Activated T-helper 1 cell treated with Interleukin-2 at 50 U/mL for 16 hours (primary cell): ENCODE measurements at regions not wholly inside any gene's neighbourhood (a gene's known extent, or its start where the extent isn't known, plus 50 kb on each side); places are given as distances from the start of the nearest gene placed in this dataset.

ENCODE experiments used
- DNase-seq: peaks from one replicate; pipeline ENCODE4 v3.0.0-alpha.2; 2020; ENCODE audit warnings: low read depth

- DNase-seq, result no peak
Measured at GRCh38 chr1:5495596-5496410, 496.4 kb downstream of the NPHP4 start.

GRCh38 chr1:5494518-5494917 is 497.7 kb downstream of the NPHP4 start:
- no peak for DNase-seq

DNA sequence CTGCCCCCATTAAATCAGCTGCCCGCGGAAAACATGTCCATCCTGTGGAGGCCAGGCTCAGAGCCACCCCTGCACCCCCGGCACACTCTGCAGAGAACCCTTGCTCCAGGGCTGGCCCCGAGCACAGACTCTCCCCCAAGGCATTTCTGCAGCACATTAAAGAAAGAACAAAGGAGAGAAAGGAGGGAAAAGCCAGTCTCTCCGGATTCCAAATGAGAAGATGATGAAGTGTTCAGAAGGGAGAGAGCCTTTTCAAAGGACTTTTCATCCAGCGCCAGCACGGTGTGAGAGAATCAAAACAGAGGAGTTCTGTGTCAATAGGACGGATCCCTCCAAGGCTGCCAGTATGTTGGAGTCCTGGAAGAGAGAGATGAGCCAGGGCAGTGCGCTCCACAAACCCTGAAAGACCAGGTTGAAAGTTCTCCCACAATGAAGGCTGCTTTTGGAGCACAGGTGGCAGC is 498.3 kb downstream of the NPHP4 start:
- no peak for DNase-seq

DNA sequence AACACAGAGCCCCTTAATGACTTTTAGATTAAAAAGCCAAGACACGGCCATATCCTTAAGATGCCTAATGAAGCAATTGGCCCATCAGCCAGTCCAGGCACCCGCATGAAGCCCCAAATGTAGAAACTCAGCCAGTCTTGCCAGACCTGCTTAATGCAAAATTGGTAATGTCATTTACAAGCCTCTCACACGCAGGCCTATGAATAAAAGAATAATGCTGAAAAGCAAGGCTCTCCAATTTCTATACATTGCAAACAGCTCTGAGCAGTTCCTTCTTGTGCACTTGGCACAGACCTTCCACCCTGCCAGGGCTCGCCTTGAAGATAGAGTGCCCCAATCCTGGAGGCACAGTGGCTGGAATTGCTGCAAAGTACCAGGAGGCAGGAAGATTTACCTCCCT is 498.9 kb downstream of the NPHP4 start:
- no peak for DNase-seq

- DNase-seq, result no peak
Measured at GRCh38 chr1:5492846-5493245, 499.4 kb downstream of the NPHP4 start.

DNA sequence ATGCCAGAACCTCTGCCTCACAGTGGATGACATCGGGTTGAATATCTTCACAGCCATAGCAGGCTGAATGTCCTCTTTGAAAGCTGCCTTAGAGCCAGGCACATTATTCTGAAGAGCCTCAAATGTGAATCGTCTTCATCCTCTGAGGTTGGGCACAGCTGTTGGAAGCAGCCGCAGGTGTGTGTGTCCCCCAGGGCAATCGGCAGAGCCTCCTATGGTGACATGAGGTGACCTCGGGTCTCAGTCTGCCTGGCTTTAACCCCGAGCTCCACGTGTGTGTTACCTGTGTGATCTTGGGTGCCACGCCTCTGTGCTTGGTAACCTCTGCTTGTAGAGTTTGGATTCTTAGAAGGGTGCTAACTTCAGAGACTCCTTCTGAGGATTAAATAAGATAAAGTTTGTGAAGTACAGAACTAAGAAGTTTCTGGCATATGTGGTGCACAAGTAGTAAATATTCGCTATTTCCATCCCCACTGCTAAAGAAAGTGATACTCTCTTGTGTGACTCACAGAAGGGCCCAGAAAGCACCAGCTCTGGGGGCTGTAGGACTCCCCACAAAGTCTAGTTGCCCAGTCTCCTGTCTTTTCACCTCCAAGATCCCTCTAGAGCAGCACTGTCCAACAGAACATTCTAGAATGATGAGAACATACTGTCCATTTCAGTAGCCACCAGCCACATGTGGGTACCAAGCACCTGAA is 500.9 kb downstream of the NPHP4 start:
- no peak for DNase-seq

DNA sequence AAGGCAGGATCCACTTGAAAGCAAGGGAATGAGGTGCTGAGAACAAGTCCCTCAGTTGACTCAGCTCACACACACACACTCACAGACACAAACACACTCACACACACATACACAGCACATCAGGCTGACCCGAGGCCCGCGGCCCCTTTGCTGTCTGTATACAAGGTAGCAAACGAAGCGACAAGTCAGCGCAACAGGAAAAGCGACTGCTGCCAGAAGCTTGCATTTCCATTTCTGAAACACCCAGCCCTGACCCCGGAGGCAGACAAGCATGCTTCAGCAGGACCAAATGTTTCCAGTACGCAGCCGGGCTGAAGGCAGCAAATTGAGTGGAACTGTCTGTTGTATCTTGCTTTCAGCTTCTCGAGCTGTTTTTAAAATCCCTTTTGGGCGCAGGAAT is 501.6 kb downstream of the NPHP4 start:
- no peak for DNase-seq

- DNase-seq, result no peak
Measured at GRCh38 chr1:5488448-5488847, 503.8 kb downstream of the NPHP4 start.

DNA sequence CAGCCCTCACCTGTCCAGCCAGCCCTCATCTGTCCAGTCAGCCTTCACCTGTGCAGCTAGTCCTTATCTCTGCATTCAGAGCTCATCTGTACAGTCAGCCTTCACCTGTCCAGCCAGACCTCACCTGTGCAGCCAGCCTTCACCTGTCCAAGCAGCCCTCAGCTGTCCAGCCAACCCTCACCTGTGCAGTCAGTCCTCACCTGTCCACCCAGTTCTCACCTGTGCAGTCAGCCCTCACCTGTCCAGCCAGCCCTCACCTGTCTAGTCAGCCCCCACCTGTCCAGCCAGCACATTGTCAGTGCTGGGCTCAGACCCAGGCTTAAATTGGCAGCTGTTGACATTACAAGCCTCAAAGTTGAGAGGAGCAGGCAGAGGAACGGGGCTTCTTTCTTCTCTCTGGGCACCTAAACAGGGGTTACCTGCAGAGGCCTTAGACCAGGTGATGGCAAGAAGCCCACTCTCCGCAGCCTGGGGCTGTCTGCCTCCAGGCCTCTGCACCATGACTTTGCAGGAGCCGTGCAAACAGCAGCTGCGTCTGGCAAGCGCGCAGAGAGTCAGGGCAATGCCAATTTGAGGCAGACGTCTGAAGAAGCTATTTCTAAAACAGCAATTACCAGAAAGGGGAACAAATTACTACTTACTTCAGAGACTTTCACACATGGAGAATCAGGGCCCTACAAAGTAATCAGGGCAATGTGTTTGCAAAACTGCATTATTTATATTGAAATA is 506.1 kb downstream of the NPHP4 start:
- DNase-seq, result no peak

DNA sequence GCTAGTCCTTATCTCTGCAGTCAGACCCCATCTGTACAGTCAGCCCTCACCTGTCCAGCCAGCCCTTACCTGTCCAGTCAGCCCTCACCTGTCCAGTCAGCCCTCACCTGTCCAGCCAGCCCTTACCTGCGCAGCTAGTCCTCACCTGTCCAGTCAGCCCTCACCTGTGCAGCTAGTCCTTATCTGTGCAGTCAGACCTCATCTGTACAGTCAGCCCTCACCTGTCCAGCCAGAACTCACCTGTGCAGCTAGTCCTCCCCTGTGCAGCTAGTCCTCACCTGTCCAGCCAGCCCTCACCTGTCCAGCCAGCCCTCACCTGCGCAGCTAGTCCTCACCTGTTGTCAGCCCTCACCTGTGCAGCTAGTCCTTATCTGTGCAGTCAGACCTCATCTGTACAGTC is 506.8 kb downstream of the NPHP4 start:
- no peak for DNase-seq

DNA sequence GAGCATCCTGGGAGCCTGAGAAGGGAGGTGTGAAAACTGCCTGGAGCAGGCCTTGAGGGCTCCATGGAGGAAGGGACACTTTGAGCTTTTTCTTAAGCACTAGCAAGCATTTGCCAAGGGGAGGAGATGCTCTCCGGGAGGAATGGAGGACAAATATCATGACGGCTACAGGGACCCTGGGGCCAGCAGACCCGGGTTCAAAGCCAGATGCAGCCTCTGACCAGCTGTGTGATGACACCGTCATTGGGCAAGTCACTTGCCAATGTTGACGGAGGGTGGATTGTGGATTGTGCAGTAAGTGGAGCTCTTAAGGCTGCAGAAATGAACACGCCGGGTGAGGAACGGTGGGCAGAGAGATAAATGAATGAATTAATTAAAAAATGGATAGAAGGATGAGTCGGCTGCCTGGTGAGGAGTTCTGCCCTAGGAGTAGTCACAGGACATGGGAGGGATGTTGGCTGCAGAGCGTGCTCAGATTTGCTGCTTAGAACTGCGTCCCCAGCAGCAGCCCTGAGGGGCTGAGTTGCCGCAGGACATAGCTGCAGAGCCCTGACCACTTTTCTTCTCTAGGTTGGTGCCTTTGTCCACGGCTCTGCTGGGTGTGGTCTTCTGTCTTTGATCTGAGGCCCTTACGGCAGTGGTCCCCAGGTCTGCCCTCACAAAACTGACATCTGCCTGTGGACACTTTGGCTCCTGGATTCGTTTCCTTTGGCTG is 507.6 kb downstream of the NPHP4 start:
- no peak for DNase-seq

DNA sequence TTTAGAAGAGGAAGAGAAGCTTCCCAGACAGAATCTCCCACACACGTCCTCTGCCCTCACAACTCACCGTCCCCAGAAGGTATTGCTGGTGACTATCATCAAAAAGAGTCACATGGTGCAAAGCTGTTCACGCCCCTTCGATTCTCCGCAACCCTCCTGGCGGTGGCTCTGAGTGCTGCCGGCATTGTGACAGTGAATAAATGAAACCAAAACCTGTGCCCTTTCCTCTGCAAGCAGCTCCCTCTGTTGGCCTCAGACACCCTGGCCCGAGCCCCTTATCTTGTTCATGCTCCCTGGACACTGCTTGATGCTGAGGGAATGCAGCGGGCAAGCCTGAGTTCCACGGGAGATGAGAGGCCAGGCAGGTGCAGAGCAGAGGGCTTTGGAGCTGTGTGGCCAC is 510.3 kb downstream of the NPHP4 start:
- DNase-seq, result peak; percentile 33

- no peak for DNase-seq
Measured at GRCh38 chr1:5480906-5481305, 511.3 kb downstream of the NPHP4 start.

- DNase-seq, result no peak
Measured at GRCh38 chr1:5479876-5480646, 512.2 kb downstream of the NPHP4 start.

- DNase-seq, result no peak
Measured at GRCh38 chr1:5478961-5479360, 513.3 kb downstream of the NPHP4 start.

GRCh38 chr1:5478156-5478695 is 514.0 kb downstream of the NPHP4 start:
- no peak for DNase-seq

DNA sequence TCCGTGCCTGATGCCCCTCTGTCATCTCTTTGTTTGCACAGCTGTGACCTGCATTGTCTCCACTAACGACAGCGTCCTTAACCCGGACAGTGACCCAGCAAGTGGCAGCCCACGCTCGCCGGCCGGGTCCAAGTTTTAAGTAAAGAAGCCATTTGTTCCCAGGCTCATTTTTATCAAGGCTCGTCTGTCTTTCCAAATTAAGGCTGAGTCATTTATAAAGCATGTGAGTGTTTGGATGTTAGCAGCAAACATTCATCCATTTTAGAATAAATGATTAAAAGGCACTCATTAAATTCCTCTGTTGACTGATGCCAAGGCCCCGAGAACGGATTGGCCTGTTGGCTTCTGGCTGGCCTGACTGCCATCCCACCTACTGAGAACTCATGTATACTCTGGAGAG is 514.5 kb downstream of the NPHP4 start:
- DNase-seq, result no peak

DNA sequence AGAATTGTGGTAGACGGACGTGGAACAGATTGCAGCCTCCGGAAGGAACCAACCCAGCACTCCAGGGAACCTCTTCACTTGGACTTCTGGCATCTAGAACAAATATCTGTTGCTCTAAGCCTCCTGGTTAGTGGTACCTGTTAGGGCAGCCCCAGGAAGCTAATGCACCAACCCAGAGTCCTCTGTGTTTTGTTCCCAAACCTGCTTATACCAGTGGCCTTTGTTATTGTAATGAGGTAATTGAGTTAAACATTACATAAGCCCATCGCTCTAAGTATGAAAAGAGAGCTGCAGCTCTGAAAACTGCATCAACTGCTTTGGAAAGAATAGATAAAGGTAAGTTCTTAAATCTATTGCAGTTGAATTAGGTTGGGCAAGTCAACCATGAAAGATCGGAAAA is 516.7 kb downstream of the NPHP4 start:
- no peak for DNase-seq

DNA sequence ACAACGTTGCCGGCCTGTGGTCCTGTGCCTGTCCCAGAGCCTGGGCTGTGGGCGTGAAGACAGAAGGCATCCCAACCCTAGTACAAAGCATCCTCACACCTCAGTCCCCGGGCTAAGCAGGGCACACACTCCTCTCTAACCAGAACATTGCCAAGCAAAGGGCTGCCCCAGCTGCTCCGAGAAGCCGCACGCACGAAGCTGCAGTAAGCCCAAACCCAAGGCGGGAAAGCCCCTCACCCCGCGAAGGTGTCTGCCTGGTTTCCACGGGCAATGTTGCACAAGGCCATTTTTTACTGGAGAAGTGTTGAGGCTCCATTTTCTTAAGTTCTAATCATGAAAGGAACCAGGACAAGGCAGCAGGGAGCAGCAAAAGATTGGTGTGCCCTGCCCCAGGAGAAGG is 519.0 kb downstream of the NPHP4 start:
- DNase-seq, result no peak

- DNase-seq, result no peak
Measured at GRCh38 chr1:5466487-5466886, 525.7 kb downstream of the NPHP4 start.

DNA sequence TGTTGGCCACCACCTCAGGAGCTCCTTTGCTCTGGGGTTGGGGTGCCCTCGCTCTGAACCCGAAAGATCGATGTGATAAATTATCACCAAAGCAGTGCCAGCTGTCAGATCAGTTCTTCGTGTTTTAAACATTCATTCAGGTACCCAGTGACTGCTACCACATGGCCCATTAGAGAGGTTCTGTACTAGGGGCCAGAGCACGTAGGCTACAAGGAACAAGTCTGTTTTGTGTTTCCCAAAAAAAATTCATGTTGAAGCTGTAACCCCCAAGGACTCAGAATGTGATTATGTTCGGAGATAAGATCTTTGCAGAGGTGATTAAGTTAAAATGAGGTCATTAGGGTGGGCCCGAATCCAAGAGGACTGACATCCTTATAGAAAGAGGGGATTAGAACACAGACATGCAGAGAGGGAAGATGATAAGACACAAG is 526.9 kb downstream of the NPHP4 start:
- no peak for DNase-seq
